GM19463 (cell line): ENCODE measurements at regions not wholly inside any gene's neighbourhood (a gene's known extent, or its start where the extent isn't known, plus 50 kb on each side); places are given as distances from the start of the nearest gene placed in this dataset.

ENCODE experiments used
- ATAC-seq: cut with Tn5 transposase; IDR thresholded peaks from one replicate; pipeline ENCODE4 v1.9.1; 2021; ENCODE audit warnings: mild to moderate bottlenecking, moderate library complexity; ENCODE audit not compliant: unreplicated experiment

- ATAC-seq, result no peak
Measured at GRCh38 chr5:5704352-5704751, 281.9 kb downstream of the ICE1 start.

DNA sequence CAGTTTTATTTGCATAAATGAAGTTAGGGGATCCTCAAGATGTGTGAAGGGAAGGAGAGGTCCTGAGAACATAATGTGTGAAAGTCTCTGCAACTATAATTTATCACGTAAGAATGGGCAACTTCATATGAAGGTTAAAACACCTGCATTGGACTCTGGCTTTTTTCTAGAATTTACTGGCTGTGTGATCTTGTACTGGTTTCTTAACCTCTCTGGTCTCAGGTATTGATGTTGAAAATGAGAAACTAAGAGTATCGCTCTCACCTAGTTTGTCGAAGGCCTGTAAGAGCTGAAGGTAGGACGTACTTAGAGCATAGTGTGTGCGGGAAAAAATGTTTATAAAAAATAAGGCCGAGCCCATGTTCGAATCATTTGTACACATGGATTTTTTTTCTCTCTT, 280.5 kb downstream of the ICE1 start:
- ATAC-seq, result no peak

- no peak for ATAC-seq
Measured at GRCh38 chr5:5700549-5700948, 278.1 kb downstream of the ICE1 start.

DNA sequence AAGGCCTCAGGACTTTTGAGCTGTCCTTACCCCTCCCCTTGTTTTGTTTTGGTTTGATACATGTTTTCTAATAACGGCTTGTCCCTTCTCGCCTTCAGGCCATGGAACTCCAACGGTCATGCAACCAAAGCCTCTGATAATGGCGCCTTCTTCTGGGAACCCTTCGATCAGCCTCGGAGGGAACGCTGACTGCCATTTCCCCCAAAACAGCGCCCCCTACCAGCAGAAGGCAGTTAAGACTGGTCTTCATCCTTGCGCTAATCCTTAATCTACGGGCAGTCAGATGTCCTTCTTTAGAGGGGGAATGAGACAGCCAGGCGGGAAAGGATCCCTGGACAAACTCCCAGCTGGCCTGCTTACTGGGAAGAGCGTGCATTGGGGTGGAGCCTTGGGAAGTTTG, 276.6 kb downstream of the ICE1 start:
- no peak for ATAC-seq

GRCh38 chr5:5695266-5695665, 272.8 kb downstream of the ICE1 start:
- ATAC-seq, result no peak

DNA sequence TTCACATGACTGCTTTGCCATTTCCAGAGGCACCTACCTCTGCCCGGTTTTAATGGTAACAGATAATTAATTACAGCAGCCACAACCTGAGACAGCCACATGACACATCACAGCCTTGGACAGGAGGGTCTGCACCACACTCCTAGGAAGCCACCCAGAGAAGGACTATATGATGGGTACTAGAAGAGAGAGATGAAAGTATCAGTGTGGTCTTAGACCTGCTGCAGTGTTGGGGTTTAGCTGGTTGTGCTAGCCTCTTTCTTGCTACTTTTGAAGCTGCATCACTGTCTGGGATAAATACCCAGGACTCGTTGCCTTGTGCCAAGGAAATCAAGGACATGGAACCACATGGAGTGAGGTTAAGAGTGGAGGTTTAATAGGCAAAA, 266.4 kb downstream of the ICE1 start:
- ATAC-seq, result no peak

DNA sequence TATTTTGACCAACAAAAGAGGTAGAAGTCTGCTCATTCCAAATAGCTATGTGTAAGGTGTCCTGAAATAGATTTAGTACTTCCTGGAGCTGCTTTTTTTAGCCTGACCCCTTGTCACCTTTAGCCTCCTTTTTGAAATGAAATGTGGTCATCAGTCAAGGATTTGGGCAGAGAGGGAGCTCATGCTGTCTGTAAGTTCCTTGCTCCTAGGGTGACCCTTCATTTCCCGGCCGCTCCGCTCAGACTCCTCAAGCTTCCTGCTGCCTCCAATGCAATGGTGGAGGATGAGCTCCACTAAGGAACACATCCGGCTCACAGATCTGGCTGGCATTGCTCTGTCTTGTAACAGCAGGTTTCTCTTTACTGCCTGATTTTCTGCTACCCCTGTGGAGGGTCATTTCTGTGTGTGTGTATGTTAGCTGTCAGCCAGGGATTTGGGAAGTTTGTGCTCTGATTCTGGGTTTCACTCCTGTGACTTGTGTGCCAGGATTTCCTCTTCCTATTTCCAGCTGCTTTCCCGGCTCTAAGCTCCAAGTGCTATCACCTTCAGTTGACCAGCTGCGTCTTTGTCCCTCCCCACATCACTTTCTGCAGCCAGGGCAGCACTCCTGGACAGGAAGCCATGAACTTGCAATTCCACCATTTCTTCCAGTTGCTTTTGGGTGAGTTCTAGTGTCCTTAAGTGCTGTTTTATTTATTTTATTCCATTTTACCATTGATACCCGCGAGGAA, 265.9 kb downstream of the ICE1 start:
- no peak for ATAC-seq

GRCh38 chr5:5687113-5687512, 264.6 kb downstream of the ICE1 start:
- no peak for ATAC-seq

DNA sequence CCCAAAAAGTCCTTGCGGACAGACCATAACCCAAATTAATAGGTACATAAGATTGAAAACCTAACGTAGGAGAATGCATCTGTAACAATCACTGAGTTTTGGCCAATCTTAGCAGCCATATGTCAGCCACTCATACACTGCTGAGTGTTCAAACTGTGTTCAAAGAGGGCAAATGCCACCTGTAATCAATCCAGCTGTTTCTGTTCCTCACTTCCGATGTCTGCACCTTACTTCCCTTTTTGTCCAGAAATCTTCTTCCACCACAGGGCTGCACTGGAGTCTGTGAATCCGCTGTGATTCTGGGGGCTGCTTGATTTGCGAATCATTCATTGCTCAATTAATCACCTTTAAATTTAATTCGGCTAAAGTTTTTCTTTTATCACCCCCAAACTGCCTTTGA, 263.9 kb downstream of the ICE1 start:
- no peak for ATAC-seq

DNA sequence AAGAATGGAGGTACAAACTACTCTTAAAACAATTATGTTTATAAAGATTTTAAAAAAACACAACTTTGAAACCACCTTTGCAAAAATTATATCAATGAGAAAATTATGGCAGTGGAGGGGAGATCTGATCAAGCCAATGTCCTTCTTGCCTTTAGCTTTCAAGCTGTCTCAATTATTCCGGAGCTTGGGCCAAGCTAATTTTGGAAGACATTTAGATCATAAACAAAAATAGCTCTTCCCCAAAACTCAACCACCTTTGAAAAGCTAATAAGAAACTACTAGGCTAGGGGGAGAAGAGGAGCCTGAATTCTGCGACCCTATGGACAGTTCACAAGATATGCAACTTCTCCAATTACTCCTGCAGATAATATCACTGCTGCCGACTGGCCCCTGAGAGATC, 263.3 kb downstream of the ICE1 start:
- ATAC-seq, result no peak

DNA sequence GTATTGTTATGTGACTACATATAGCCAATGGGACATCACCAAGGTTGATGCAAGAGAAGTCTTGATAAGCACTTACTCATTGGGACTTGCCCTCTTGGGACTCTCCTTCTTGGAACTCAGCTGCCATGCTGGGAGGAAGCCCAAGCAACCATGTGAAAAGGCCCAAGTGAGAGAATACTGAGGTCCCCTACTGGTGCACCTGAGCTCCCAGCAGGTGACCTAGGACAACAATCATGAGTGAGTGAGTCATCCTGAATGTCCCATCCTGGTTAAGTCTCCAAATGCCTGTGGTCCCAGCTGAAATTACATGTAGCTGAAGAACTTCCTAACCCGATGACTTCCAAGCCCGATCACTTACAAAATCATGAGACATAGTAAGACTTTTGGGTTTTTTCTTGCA, 260.7 kb downstream of the ICE1 start:
- no peak for ATAC-seq

- ATAC-seq, result no peak
Measured at GRCh38 chr5:5678909-5679308, 256.4 kb downstream of the ICE1 start.

DNA sequence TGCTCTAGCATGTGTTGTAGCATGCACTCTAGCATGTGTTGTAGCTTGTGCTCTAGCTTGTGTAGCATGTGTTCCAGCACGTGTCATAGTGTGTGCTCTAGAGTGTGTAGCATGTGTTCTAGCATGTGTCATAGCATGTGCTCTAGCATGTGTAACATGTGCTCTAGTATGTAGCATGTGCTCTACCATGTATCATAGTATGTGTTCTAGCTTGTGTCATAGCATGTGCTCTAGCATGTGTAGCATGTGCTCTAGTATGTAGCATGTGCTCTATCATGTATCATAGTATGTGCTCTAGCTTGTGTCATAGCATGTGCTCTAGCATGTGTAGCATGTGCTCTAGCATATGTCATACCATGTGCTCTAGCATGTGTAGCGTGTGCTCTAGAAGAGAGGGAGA, 255.3 kb downstream of the ICE1 start:
- ATAC-seq, result no peak

DNA sequence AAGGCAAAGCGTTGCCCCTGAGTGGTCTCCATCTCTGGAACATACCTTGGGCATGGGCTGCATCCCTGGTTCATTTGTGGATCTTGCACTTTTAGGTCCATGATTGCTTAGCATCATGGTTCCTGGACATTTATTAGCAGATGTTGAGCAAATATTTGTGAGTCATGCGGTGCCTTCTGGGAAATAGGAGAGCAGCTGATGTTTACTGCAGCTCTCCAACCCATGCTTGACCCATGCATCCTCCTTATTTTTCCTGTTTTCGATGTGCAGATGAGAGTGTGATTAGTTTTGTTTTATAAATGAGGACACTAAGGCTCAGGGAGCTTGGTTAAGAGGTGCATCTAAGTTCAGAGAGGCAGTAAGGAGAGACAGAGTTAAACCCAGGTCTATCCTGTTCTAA, 253.7 kb downstream of the ICE1 start:
- no peak for ATAC-seq

- no peak for ATAC-seq
Measured at GRCh38 chr5:5675511-5675910, 253.0 kb downstream of the ICE1 start.

GRCh38 chr5:5671823-5672222, 249.3 kb downstream of the ICE1 start:
- ATAC-seq, result no peak

DNA sequence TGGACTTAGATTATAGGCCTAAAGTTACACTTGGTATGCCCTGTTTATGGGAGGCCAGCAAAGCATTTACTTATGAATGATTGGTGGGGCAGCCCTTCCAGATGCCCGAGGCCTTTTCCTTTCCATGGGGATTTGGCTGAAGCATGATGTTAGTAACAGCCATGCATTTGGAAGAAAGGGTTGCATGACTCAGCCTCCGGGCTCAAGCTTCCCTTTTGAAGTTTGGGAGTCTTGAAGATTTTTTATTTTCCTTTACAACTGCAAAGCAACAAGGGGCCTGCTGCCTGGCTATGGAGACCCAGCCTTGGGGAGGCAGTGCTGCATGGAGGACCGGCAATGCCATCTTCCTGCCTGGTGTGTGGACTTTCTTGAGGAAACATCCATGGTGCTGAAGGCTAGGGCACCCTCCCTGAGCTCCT, 244.7 kb downstream of the ICE1 start:
- no peak for ATAC-seq

- ATAC-seq, result no peak
Measured at GRCh38 chr5:5666369-5666768, 243.9 kb downstream of the ICE1 start.

- no peak for ATAC-seq
Measured at GRCh38 chr5:5666076-5666365, 243.5 kb downstream of the ICE1 start.

GRCh38 chr5:5665225-5666075, 243.0 kb downstream of the ICE1 start:
- ATAC-seq, result no peak

- no peak for ATAC-seq
Measured at GRCh38 chr5:5658889-5659465, 236.5 kb downstream of the ICE1 start.

DNA sequence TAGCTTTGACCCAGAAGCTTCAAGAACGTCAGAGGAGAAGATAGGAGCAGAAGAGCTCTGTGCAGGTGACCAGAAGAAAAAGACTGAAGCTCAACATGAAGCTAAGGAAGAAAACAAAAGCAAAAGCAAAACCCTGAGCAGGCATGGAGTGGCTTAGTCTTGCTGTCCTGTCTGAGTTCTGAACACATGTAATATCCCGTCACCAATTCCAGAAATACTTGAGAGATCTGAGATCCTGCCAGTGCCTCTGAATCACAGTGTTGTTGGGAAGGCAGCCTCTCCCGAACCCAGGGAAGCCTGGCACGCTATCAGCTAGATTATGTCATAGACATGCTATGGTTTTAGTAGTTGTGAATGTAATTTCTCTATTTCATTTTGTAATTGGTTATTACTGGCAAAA, 235.7 kb downstream of the ICE1 start:
- peak; percentile 60 for ATAC-seq
